KOPT-K1 (cell line): ENCODE measurements at regions not wholly inside any gene's neighbourhood (a gene's known extent, or its start where the extent isn't known, plus 50 kb on each side); places are given as distances from the start of the nearest gene placed in this dataset.

Experiments used
- H3K27ac ChIP-seq: fragments of 200-600 bp; sonication (generic); 2 replicates; pipeline ENCODE4 v1.5.1; 2016; ENCODE audit warnings: antibody characterized with exemption, mild to moderate bottlenecking, low read depth, low read length; ENCODE audit not compliant: poor library complexity, severe bottlenecking
- H3K36me3 ChIP-seq: fragments of 200-600 bp; sonication (generic); 2 replicates; pipeline ENCODE4 v1.5.1; 2017; ENCODE audit warnings: antibody characterized with exemption, mild to moderate bottlenecking, low read length, moderate library complexity; ENCODE audit not compliant: insufficient read depth
- H3K9me3 ChIP-seq: fragments of 200-600 bp; sonication (generic); 2 replicates; pipeline ENCODE4 v1.5.1; 2017; ENCODE audit warnings: antibody characterized with exemption, low read length, mild to moderate bottlenecking; ENCODE audit not compliant: insufficient read depth, poor library complexity, severe bottlenecking

DNA sequence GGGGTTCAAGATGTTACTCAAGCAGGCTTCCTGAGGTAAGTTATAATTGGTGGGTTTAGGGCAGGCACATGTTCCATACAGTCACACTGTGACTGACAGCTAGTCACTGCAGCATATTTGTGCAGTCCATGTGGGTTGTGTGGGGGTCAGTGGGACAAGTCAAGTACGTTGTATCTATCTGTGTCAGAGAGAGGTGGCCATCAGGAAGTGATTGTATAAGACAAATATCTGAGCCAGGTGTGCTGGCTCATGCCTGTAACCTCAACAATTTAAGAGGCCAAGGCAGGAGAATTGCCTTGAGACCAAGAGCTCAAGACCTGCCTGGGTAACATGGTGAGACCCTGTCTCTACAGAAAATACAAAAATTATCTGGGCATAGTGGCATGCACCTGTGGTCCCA lies 509.3 kb downstream of the CENPC start:
- no peak overlapping the region for H3K27ac ChIP-seq

DNA sequence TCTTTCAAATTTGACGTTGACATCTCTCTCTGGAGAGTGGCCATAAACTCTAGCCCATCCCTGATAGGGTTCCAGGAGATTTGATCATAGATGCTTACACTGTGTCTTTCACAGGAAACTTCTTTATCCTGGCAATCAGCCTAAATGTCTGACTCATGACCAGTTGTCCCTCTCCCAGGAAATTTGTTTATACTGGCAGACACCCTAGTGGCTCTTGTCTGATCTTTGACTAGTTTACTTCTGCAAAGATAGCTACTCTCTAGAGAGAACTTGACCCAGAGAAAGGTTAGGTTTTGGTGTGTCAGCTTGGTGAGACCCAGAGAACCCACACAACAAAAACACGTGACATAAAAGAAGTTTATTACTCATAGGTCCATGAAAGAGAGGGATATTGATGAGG lies 509.8 kb downstream of the CENPC start:
- no peak overlapping the region for H3K27ac ChIP-seq
- H3K36me3 ChIP-seq = no peaks in the 10 kb centered on the region
- H3K9me3 ChIP-seq = no peaks in the 10 kb centered on the region

More for the DNA sequence above, 509.3 kb downstream of the CENPC start:
- H3K36me3 ChIP-seq = no peaks in the 10 kb centered on the region
- H3K9me3 ChIP-seq = no peaks in the 10 kb centered on the region

- no peak overlapping the region for H3K27ac ChIP-seq
Observed at GRCh38 chr4:67030636-67031035, 514.7 kb downstream of the CENPC start.

DNA sequence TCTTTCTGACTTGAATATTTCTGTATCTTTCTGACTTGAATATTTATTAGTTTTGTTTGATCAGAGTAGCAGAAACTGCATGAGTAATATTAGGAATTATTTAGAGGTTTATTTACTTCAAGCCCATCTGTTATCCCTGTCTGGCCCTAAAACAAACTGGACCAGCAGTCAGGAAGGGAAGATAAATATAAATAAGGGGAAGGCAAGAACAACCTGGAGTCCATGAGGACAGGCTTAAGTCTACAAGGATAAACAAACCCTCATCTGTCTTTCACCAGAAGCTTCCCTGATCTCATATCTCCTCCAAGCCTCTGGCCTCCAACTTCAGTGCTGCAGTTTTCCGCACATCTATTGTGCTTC lies 524.9 kb downstream of the CENPC start:
- no peaks in the 10 kb centered on the region for H3K36me3 ChIP-seq
- no peaks in the 10 kb centered on the region for H3K9me3 ChIP-seq
- no peak overlapping the region for H3K27ac ChIP-seq

More at GRCh38 chr4:67030636-67031035, 514.7 kb downstream of the CENPC start:
- H3K9me3 ChIP-seq = no peaks in the 10 kb centered on the region
- no peaks in the 10 kb centered on the region for H3K36me3 ChIP-seq

DNA sequence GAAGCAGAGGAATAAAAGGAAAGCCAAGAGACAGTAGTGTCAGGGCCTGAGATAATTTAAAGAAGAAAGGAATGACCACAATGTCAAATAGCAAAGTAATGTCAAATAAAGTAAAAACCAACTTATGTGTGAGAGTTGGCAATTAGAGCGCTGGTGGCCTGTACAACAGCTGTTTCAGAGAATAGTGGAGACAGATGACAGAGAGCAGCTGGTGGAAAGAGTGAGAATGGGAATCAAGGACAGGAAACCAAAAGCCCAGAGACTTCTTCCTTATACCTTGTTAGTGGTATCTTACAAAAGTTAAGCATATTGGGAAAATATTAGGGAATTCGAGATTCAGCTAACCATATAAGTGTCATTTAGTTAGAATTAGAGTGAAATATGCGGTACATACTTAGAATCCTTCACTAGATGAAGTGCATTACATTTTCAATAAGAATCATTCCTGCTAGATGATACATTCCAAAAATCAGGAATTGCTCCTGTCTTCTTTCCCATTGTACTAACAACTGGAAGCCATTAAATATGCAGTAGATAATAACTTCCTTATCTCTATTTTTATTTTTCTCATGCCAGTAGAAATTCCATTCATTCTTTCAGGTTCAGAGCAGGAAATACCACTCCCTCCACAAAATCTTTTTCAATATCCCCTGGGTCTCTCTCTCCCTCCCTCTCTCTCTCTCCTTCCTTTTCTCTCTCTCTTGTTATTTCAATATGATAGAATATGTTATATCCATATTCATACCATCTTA lies 525.4 kb downstream of the CENPC start:
- no peaks in the 10 kb centered on the region for H3K9me3 ChIP-seq
- H3K27ac ChIP-seq = no peak overlapping the region
- no peaks in the 10 kb centered on the region for H3K36me3 ChIP-seq

- no peaks in the 10 kb centered on the region for H3K36me3 ChIP-seq
- no peak overlapping the region for H3K27ac ChIP-seq
Observed at GRCh38 chr4:67014592-67014991, 530.7 kb downstream of the CENPC start.

DNA sequence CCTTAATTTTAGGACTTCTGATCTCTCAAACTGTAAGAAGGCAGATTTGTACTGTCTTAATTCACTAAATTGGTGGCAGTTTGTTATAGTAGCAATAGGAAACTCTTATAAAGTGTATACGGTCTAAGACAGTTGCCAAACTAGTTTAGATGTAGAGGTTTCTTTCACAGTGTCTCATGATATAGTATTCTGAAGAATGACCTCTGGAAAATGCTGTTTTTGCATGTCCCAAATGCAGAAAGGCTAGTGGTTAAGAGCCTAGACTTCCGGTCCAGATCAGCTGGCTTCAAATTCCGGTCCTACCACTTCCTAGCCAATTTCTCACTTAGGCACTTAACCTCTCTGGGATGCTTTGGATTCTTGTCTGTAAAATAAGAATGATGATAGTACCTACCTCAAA lies 538.5 kb downstream of the CENPC start:
- H3K36me3 ChIP-seq = no peaks in the 10 kb centered on the region
- H3K9me3 ChIP-seq = no peaks in the 10 kb centered on the region
- no peak overlapping the region for H3K27ac ChIP-seq

More at GRCh38 chr4:67014592-67014991, 530.7 kb downstream of the CENPC start:
- H3K9me3 ChIP-seq = no peaks in the 10 kb centered on the region

DNA sequence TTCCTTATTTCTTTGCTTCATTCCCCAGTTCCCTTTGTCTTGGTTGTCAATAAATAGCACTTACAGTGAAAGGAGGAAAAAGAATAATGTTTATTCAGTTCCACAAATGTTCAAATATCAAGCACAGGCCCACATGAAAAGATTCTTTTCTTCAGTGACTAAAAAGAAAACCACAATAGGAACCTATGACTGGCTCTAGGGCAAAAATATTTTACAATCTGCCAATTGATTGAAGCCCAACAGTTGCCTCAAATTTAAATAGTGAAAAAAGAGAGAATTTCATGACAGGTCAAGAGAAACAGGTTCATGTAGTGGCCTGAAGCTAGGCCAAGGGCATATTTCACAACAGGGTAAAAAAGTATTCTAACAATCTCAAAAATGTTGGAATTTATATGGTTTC lies 553.8 kb downstream of the CENPC start:
- no peaks in the 10 kb centered on the region for H3K36me3 ChIP-seq
- no peak overlapping the region for H3K27ac ChIP-seq
- H3K9me3 ChIP-seq = no peaks in the 10 kb centered on the region

DNA sequence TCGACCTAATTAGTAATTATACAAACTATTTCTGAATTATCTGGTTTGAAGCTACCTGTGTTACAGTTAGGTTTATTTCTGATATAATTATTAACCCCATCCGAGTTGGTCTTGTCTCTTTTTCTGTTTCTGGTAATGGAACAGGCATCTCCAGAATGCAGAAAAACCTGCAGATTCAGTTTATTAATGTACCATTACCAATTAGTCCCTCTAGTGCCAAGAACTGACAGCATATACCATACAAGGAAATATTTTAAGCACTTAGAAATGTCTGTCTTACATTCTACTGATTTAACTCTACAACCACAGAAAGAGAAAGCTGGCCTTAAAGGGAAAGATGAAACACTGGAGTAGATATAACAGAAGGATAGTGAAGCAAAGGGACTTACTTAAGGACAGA lies 570.6 kb downstream of the CENPC start:
- H3K27ac ChIP-seq = no peak overlapping the region
- H3K9me3 ChIP-seq = no peaks in the 10 kb centered on the region
- H3K36me3 ChIP-seq = no peaks in the 10 kb centered on the region

DNA sequence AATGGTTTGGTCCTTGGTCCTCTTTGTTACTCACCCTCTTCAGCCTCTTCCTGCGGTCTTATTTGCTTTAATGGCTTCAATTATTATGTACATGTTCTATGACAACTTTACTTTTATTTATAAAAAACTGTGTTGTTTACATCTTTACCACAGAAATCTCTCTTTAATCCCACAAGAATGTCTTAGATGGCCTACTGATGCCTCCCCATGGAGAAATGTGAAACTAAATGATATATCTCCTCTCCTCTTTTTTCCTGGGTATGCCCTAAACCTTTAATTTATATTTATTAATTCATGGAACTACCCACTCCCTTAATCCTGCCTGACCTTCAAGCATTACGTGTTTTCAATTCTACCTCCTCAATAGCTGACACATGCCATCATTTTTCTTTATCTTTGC lies 573.2 kb downstream of the CENPC start:
- H3K9me3 ChIP-seq = no peaks in the 10 kb centered on the region
- no peaks in the 10 kb centered on the region for H3K36me3 ChIP-seq
- no peak overlapping the region for H3K27ac ChIP-seq

- H3K9me3 ChIP-seq = no peaks in the 10 kb centered on the region
- no peak overlapping the region for H3K27ac ChIP-seq
- no peaks in the 10 kb centered on the region for H3K36me3 ChIP-seq
Observed at GRCh38 chr4:66964467-66964866, 580.8 kb downstream of the CENPC start.

GRCh38 chr4:66963084-66963483 lies 582.2 kb downstream of the CENPC start:
- no peaks in the 10 kb centered on the region for H3K36me3 ChIP-seq

DNA sequence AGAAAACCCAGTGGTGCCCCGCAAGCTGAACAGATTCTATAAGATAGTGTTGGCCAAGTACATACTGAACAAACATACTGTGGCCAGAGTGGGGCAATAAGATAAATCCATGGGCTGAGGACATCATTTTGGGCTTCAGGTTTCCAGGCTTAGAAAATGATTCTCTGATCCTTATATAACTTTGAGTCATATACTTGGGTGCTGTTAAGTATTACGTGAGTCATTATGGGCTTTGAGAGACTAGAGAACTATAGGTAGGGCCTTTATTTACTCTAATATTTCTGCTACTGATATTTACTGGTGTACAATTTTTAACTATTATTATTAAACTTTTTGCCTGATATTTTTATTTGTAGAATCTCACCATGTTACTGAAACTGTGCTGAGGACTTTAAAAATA lies 586.1 kb downstream of the CENPC start:
- H3K9me3 ChIP-seq = no peaks in the 10 kb centered on the region
- H3K36me3 ChIP-seq = no peaks in the 10 kb centered on the region
- no peak overlapping the region for H3K27ac ChIP-seq

More at GRCh38 chr4:66963084-66963483, 582.2 kb downstream of the CENPC start:
- Histone ChIP-seq H3K9me3 (no peaks in the 10 kb centered on the region), H3K27ac (no peak overlapping the region)

- Histone ChIP-seq H3K36me3 (no peaks in the 10 kb centered on the region), H3K9me3 (no peaks in the 10 kb centered on the region), H3K27ac (no peak overlapping the region)
Observed at GRCh38 chr4:66956852-66957251, 588.5 kb downstream of the CENPC start.

GRCh38 chr4:66956426-66956825 lies 588.9 kb downstream of the CENPC start:
- no peak overlapping the region for H3K27ac ChIP-seq
- no peaks in the 10 kb centered on the region for H3K36me3 ChIP-seq
- no peaks in the 10 kb centered on the region for H3K9me3 ChIP-seq

DNA sequence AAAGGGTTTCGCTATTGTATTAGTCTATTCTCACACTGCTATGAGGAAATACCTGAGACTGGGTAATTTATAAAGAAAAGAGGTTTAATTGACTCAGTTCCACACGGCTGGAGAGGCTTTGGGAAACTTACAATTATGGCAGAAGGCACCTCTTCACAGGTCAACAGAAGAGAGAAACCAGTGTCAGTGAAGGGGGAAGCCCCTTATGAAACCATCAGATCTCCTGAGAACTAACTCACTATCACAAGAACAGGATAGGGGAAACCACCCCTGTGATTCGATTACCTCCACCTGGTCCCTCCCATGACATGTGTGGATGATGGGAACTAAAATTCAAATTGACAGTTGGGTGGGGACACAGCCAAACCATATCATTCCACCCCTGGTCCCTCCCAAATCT lies 589.5 kb downstream of the CENPC start:
- Histone ChIP-seq H3K9me3 (no peaks in the 10 kb centered on the region), H3K27ac (no peak overlapping the region), H3K36me3 (no peaks in the 10 kb centered on the region)
